HG03442 (cell line): ENCODE measurements at regions not wholly inside any gene's neighbourhood (a gene's known extent, or its start where the extent isn't known, plus 50 kb on each side); places are given as distances from the start of the nearest gene placed in this dataset.
"Not testable (repeated sequence)": the region's sequence is repeated elsewhere in the genome, so short reads cannot be mapped to it uniquely, and the experiment has no call there.

Experiments used
- ATAC-seq: cut with Tn5 transposase; IDR thresholded peaks from one replicate; pipeline ENCODE4 v1.9.1; 2021; ENCODE audit warnings: mild to moderate bottlenecking, moderate library complexity; ENCODE audit not compliant: unreplicated experiment

GRCh38 chr18:39340418-39340817 lies 1774.8 kb upstream of the CELF4 start:
- ATAC-seq = no peak

- no peak for ATAC-seq
These were observed 1764.1 kb upstream of the CELF4 start for GRCh38 chr18:39329496-39330275.

GRCh38 chr18:39326772-39327171 lies 1761.2 kb upstream of the CELF4 start:
- ATAC-seq = no peak

GRCh38 chr18:39325973-39326372 lies 1760.4 kb upstream of the CELF4 start:
- ATAC-seq = no peak

- ATAC-seq = no peak
These were observed 1753.5 kb upstream of the CELF4 start for GRCh38 chr18:39319141-39319540.

- no peak for ATAC-seq
These were observed 1752.9 kb upstream of the CELF4 start for GRCh38 chr18:39318462-39318861.

GRCh38 chr18:39318008-39318407 lies 1752.4 kb upstream of the CELF4 start:
- ATAC-seq = no peak

GRCh38 chr18:39314595-39314994 lies 1749.0 kb upstream of the CELF4 start:
- ATAC-seq = no peak

- ATAC-seq = no peak
These were observed 1748.4 kb upstream of the CELF4 start for GRCh38 chr18:39313992-39314391.

- no peak for ATAC-seq
These were observed 1745.6 kb upstream of the CELF4 start for GRCh38 chr18:39311111-39311712.

- ATAC-seq = not testable (repeated sequence)
These were observed 1743.4 kb upstream of the CELF4 start for GRCh38 chr18:39308931-39309521.

GRCh38 chr18:39305766-39306165 lies 1740.2 kb upstream of the CELF4 start:
- no peak for ATAC-seq

GRCh38 chr18:39302481-39302880 lies 1736.9 kb upstream of the CELF4 start:
- ATAC-seq = no peak

- ATAC-seq = no peak
These were observed 1733.6 kb upstream of the CELF4 start for GRCh38 chr18:39299152-39299551.

GRCh38 chr18:39297225-39297624 lies 1731.6 kb upstream of the CELF4 start:
- no peak for ATAC-seq

GRCh38 chr18:39296293-39296888 lies 1730.8 kb upstream of the CELF4 start:
- no peak for ATAC-seq

GRCh38 chr18:39276764-39277163 lies 1711.2 kb upstream of the CELF4 start:
- no peak for ATAC-seq

- no peak for ATAC-seq
These were observed 1708.9 kb upstream of the CELF4 start for GRCh38 chr18:39274535-39274934.

GRCh38 chr18:39272230-39272629 lies 1706.6 kb upstream of the CELF4 start:
- ATAC-seq = no peak

GRCh38 chr18:39271654-39272053 lies 1706.1 kb upstream of the CELF4 start:
- ATAC-seq = no peak

GRCh38 chr18:39260565-39260964 lies 1695.0 kb upstream of the CELF4 start:
- ATAC-seq = no peak

- no peak for ATAC-seq
These were observed 1694.1 kb upstream of the CELF4 start for GRCh38 chr18:39259736-39260135.
